ENCODE measurements at regions not wholly inside any gene's neighbourhood (a gene's known extent, or its start where the extent isn't known, plus 50 kb on each side); places are given as distances from the start of the nearest gene placed in this dataset.

DNA sequence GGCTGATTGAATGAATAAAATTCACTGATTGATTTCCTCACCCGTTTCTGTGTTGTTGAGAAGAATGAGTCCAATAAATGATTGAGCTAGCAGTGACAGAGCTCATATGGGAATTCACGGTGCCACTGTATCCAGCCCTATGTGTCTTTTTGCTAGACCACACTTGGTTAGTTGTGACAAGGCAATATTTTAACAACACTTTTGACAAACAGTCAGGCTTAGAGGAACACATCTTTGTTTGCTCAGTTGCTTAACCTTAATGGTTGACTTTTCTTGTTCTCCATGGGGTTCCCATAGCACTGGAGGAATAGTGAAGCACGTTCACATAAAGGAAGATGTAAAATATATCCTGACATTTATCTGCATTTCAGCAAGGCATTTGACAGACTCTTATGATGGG, 273.9 kb upstream of the DEPDC1 start:
- TF ChIP-seq, protein P1, sequence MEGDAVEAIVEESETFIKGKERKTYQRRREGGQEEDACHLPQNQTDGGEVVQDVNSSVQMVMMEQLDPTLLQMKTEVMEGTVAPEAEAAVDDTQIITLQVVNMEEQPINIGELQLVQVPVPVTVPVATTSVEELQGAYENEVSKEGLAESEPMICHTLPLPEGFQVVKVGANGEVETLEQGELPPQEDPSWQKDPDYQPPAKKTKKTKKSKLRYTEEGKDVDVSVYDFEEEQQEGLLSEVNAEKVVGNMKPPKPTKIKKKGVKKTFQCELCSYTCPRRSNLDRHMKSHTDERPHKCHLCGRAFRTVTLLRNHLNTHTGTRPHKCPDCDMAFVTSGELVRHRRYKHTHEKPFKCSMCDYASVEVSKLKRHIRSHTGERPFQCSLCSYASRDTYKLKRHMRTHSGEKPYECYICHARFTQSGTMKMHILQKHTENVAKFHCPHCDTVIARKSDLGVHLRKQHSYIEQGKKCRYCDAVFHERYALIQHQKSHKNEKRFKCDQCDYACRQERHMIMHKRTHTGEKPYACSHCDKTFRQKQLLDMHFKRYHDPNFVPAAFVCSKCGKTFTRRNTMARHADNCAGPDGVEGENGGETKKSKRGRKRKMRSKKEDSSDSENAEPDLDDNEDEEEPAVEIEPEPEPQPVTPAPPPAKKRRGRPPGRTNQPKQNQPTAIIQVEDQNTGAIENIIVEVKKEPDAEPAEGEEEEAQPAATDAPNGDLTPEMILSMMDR (IDR thresholded peaks at IDR 0.05) = no peak
- TF ChIP-seq EP300 (IDR thresholded peaks at IDR 0.05) (no peak), POLR2A (IDR thresholded peaks at IDR 0.05) (no peak)
